Right lobe of liver (tissue), 6 donors: ENCODE measurements at regions not wholly inside any gene's neighbourhood (a gene's known extent, or its start where the extent isn't known, plus 50 kb on each side); places are given as distances from the start of the nearest gene placed in this dataset.

Experiments
- ATAC-seq, 4 donors: fragments of 200-7000 bp; cut with Tn5 transposase; one replicate each; pipeline ENCODE4 v1.9.1; 2020; ENCODE audit warnings: mild to moderate bottlenecking in 4 of 4, moderate library complexity in 4 of 4
- DNase-seq, 3 donors: peaks; one replicate each; pipeline ENCODE4 v3.0.0-alpha.2; 2020
- H3K27ac ChIP-seq, 3 donors: fragments of 200-600 bp; one replicate each; pipeline ENCODE4 v1.8.0; 2022
- H3K27me3 ChIP-seq, 2 donors: fragments of 200-600 bp; one replicate each; pipeline ENCODE4 v1.8.0; 2022
- H3K36me3 ChIP-seq, 4 donors: fragments of 200-600 bp; sonication (generic) in 1 of 4; one replicate each; pipeline versions ENCODE4 v1.5.1 to v1.8.0; 2017 to 2022; ENCODE audit warnings: control low read depth in 1 of 4
- H3K4me1 ChIP-seq, 4 donors: fragments of 200-600 bp; sonication (generic) in 1 of 4; one replicate each; pipeline versions ENCODE4 v1.5.1 to v1.8.0; 2017 to 2022; ENCODE audit warnings: control low read depth in 1 of 4
- H3K4me3 ChIP-seq, 3 donors: fragments of 200-600 bp; one replicate each; pipeline ENCODE4 v1.8.0; 2022
- H3K9me3 ChIP-seq, 4 donors: fragments of 200-600 bp; sonication (generic) in 1 of 4; one replicate each; pipeline versions ENCODE4 v1.5.1 to v1.8.0; 2017 to 2022; ENCODE audit warnings: control low read depth in 1 of 4
- POLR2A ChIP-seq: fragments of 450-650 bp; IDR thresholded peaks from one replicate; pipeline ENCODE4 v1.6.1; 2017; ENCODE audit warnings: antibody characterized with exemption, mild to moderate bottlenecking
- WGBS: methylation state at CpG from one replicate; pipeline ENCODE4 v1.1.6; 2018; ENCODE audit warnings: low coverage, low lambda C conversion rate; ENCODE audit not compliant: insufficient coverage; ENCODE audit errors: missing lambda C conversion rate; 5-methylcytosine and 5-hydroxymethylcytosine counted together
- intact Hi-C, 2 donors: fragments of 100-400 bp; cut with DNase I; formaldehyde crosslinking; loops; one replicate each; pipeline versions ENCODE4 v1.11.2 to v1.14.1; 2022
- TF ChIP-seq, protein P1 (sequence below), 4 donors: fragments of 200-600 bp in 3 of 4; fragments of 450-650 bp in 1 of 4; IDR thresholded peaks; one replicate each; pipeline versions ENCODE4 v1.5.1 to v1.8.0; 2016 to 2022; ENCODE audit warnings: antibody characterized with exemption in 4 of 4, mild to moderate bottlenecking in 2 of 4
- donor health status: DM: no; HTN: yes; CAD: no.
- donor health status: DM: no; HTN: no; CAD: no.
- donor health status: DM: no; HTN: no; CAD: no.
- donor health status: DM: no; HTN: yes; CAD: no.
- donor health status: DM: no; HTN: yes; CAD: no.

DNA sequence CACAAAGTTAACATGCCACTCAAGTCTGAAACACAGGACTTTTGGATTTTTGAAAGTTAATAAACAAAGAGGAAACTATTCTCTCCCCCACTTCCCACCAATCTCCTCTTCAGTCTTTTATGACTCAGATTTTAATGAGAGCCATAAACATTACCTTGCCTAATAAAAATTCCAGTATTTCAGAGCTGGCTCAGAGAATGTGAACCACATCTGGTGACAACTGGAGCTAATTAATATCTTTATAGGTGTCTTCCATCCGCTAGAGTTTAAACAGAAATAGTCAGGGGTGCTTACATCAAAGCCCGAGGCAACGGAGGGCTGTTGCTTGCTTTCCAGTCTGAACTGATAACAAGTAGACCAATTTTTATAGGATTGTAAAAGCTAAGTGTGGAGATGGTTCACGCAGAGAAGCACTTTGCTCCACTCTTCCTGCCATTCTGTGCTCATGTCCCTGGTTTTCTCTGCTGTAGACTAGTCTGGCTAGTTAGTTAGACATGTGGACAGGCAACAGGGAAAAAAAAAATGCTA, 363.6 kb downstream of the NR2F2 start:
- WGBS, result 54% methylated on average over 4 of the region's 4 CpGs
- intact Hi-C loops, result no loop called here
- Histone ChIP-seq H3K27me3 (no peaks in the 10 kb centered on the region), H3K4me1 (no peaks in the 10 kb centered on the region), H3K9me3 (no peaks in the 10 kb centered on the region), H3K4me3 (no peak overlapping the region), H3K27ac (no peak overlapping the region), H3K36me3 (no peaks in the 10 kb centered on the region)
- TF ChIP-seq, protein P1, sequence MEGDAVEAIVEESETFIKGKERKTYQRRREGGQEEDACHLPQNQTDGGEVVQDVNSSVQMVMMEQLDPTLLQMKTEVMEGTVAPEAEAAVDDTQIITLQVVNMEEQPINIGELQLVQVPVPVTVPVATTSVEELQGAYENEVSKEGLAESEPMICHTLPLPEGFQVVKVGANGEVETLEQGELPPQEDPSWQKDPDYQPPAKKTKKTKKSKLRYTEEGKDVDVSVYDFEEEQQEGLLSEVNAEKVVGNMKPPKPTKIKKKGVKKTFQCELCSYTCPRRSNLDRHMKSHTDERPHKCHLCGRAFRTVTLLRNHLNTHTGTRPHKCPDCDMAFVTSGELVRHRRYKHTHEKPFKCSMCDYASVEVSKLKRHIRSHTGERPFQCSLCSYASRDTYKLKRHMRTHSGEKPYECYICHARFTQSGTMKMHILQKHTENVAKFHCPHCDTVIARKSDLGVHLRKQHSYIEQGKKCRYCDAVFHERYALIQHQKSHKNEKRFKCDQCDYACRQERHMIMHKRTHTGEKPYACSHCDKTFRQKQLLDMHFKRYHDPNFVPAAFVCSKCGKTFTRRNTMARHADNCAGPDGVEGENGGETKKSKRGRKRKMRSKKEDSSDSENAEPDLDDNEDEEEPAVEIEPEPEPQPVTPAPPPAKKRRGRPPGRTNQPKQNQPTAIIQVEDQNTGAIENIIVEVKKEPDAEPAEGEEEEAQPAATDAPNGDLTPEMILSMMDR (IDR thresholded peaks at IDR 0.05), result no peak
- TF ChIP-seq POLR2A, result no peak
- ATAC-seq (no peak), DNase-seq (no peak)

DNA sequence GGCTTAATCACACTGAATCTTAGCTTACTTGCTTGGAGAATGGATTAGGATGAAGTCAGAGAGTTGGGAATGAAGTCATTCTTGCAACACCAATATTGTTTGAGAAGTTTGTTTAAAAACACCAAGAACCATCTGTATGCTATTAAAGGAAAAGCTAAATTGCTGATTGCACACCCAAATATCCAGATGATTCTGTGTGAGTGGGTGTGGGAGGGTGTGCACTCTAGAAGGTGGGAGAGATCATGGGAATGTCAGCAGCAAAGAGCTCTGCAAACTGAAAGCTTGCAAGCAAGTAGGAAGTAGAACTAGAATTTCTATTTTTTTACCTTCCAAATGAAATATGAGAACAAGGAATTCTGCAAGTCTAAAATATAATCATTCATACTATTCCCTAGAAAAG, 364.9 kb downstream of the NR2F2 start:
- no peaks in the 10 kb centered on the region for H3K27me3 ChIP-seq
- no peak overlapping the region for H3K27ac ChIP-seq
- ATAC-seq, result no peak
- DNase-seq, result no peak
- no peaks in the 10 kb centered on the region for H3K9me3 ChIP-seq
- H3K4me1 ChIP-seq, result no peaks in the 10 kb centered on the region
- intact Hi-C loops, result no loop called here
- TF ChIP-seq, protein P1 (IDR thresholded peaks at IDR 0.05), result no peak
- TF ChIP-seq POLR2A, result no peak
- no peak overlapping the region for H3K4me3 ChIP-seq
- no peaks in the 10 kb centered on the region for H3K36me3 ChIP-seq

DNA sequence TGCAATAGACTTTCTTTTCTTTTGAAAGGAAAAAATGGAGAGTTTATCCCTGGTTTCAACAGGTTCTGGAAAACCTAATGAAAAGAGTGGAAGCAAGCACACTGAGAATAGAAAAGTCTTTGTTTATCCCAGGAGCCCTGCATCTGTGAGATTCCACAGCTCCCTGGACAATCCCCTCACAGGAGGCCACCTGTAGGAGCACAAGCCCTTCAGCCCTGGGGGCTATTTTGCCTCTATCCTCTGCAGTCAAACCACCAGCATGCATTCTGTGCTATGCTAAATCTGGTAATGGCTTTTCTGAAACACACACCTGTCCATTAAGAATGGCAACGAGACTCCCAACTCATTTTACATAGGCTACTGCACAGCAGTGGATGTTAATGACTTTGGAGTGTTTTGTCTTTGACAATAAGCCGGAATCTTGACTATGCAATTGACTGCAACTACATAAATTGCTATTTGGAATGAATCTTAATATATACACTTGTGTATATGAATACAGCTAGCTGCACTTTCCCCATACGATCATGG, 369.4 kb downstream of the NR2F2 start:
- Histone ChIP-seq H3K27ac (no peak overlapping the region), H3K4me3 (no peak overlapping the region), H3K27me3 (no peaks in the 10 kb centered on the region), H3K4me1 (no peaks in the 10 kb centered on the region), H3K36me3 (no peaks in the 10 kb centered on the region), H3K9me3 (no peaks in the 10 kb centered on the region)
- ATAC-seq, result no peak
- DNase-seq, result no peak
- 42% methylated on average over 3 of the region's 3 CpGs for WGBS
- TF ChIP-seq, protein P1 (IDR thresholded peaks at IDR 0.05), result no peak
- no peak for TF ChIP-seq POLR2A
- intact Hi-C loops, result no loop called here

DNA sequence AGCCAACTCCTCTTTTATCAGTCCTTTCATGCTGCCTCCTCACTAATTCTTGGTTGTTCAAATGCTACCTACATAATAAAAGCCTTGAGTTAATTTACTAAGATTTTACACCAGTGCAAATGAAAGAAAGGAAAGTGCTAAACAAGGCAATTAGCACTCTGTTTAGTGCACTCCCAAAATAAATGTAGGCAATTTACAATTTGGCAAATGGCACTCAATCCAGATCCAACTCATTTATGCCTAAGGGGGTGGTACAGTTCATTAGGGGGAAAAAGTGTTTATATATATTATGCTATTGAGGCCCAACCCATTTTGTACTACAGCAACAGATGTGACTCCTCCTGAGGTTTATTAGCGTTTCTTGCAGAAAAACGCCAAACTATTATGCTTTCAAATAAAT, 370.1 kb downstream of the NR2F2 start:
- TF ChIP-seq POLR2A, result no peak
- TF ChIP-seq, protein P1 (IDR thresholded peaks at IDR 0.05), result no peak
- no peak for DNase-seq
- H3K27ac ChIP-seq, result no peak overlapping the region
- no peak for ATAC-seq
- no peaks in the 10 kb centered on the region for H3K36me3 ChIP-seq
- intact Hi-C loops, result no loop called here
- no peak overlapping the region for H3K4me3 ChIP-seq
- WGBS, result 56% methylated on average over 2 of the region's 2 CpGs
- no peaks in the 10 kb centered on the region for H3K9me3 ChIP-seq
- H3K27me3 ChIP-seq, result no peaks in the 10 kb centered on the region
- no peaks in the 10 kb centered on the region for H3K4me1 ChIP-seq

DNA sequence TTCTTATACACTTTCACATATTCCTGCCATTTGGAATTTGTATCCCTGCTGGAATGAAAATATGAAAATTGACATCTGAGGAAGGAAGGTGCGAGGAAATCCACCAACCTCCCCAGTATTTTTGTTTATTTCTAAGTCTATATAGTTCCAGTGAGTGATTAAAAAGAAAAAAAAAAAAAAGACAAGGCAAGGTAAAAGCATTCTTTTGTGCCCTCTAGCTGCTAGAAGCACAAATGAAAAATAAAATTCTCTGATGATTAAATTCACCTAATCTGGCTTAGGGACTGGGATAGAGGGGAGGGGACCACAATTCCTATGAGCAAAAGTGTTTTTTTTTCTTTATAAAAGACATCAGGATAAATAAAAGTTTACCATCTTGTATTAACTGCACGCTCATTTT, 370.9 kb downstream of the NR2F2 start:
- 64% methylated on average over 2 of the region's 2 CpGs for WGBS
- TF ChIP-seq, protein P1 (IDR thresholded peaks at IDR 0.05), result no peak
- no peak for TF ChIP-seq POLR2A
- H3K4me1 ChIP-seq, result no peaks in the 10 kb centered on the region
- H3K27ac ChIP-seq, result no peak overlapping the region
- H3K27me3 ChIP-seq, result no peaks in the 10 kb centered on the region
- no peak overlapping the region for H3K4me3 ChIP-seq
- no peak for ATAC-seq
- no peak for DNase-seq
- intact Hi-C loops, result no loop called here
- H3K9me3 ChIP-seq, result no peaks in the 10 kb centered on the region
- H3K36me3 ChIP-seq, result no peaks in the 10 kb centered on the region
